ENCODE measurements at regions not wholly inside any gene's neighbourhood (a gene's known extent, or its start where the extent isn't known, plus 50 kb on each side); places are given as distances from the start of the nearest gene placed in this dataset.
"Not testable (repeated sequence)": the region's sequence is repeated elsewhere in the genome, so short reads cannot be mapped to it uniquely, and the experiment has no call there.

DNA sequence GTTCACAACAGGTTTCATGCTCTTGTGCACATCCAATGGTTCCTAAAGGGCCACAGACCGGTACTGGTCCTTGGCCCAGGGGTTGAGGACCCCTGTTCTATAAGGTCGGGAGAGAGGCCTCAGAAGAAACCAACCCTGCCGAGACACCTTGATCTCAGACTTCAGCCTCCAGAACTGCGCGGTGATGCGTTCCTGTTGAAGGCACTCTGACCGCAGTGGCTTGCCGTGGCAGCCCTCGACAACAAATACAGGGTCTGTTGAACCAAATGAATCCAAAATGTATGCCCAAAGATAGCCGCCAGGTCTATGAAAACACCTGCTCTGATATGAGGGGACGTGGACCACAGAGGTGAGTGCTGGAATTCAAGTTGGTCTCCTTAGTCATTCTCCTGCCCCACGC is 389.8 kb downstream of the SEC14L1 start:
- no peak for DNase-seq

DNA sequence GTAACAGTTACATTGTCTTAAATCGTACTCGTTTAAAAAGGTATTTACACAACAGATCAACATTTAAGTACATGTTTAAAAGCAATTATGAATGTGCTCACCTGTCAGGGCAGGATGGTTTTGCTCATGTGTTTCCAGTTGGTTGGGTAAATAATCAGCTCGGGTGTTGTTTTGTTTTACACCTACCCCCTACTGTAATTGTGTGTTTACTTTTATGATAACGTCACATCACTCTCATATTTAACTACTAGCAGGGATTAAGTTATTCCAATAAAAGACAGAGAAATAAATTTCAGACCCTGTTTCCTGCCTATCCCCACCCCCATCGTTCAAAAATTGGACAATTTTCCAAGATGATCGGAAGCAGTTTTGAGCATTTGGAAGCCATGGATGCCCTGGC is 390.2 kb downstream of the SEC14L1 start:
- DNase-seq: no peak

DNA sequence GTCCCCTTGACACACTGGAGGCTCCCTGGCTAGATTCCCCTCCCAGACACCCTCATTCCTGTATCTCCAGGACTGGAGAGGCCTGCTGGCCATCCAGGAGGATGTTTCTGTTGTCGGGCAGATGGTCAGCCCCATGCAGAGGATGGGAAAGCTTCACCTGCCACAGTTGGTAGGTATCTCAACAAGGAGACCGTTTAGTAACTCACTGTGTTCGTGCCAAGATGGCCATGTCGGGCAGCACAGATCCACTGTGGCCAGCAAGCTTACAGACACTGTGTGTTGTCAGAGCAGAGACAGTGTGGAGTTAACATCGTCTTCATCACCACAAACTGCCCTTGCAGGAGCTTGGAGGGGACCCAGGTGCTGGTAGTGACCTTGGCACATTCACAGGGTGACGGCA is 390.9 kb downstream of the SEC14L1 start:
- DNase-seq: no peak

- not testable (repeated sequence) for DNase-seq
Observed at GRCh38 chr17:77533697-77534096, 392.9 kb downstream of the SEC14L1 start.

DNA sequence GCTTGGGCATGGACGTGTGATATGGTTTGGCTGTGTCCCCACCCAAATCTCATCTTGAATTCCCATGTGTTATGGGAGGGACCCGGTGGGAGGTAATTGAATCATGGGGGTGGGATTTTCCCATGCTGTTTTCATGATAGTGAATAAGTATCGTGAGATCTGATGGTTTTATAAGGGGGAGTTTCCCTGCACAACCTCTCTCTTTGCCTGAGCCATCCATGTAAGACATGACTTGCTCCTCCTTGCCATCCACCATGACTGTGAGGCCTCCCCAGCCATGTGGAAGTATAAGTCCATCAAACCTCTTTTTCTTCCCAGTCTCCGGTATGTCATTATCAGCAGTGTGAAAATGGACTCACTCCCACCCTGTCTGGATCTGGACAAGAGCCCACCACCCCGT is 393.4 kb downstream of the SEC14L1 start:
- no peak for DNase-seq

GRCh38 chr17:77535435-77535834 is 394.7 kb downstream of the SEC14L1 start:
- no peak for DNase-seq

- DNase-seq: no peak
Observed at GRCh38 chr17:77535892-77536291, 395.1 kb downstream of the SEC14L1 start.

DNA sequence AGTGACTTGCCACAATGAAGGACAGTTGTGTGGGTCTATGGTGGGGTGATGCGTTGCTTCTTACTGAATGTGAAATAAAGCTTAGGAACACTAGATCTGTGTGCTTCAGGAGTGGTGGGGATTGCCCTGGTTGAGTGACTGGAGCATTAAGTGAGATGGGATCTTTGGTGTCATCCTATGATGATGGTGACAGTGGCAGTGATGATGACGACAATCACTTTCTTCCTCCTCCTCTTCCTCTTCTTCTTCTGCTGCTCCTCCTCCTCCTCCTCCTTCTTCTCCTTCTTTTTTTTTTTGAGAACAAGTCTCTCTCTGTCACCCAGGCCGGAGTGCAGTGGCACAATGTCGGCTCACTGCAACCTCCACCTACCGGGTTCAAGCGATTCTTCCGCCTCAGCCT is 396.8 kb downstream of the SEC14L1 start:
- no peak for DNase-seq

GRCh38 chr17:77540531-77540930 is 399.8 kb downstream of the SEC14L1 start:
- DNase-seq: no peak

GRCh38 chr17:77540975-77541374 is 400.2 kb downstream of the SEC14L1 start:
- DNase-seq: no peak

- no peak for DNase-seq
Observed at GRCh38 chr17:77542011-77542410, 401.2 kb downstream of the SEC14L1 start.

GRCh38 chr17:77542551-77543490 is 402.1 kb downstream of the SEC14L1 start:
- peak; percentile 25 to 68 (median 44) for DNase-seq

- no peak for DNase-seq
Observed at GRCh38 chr17:77543801-77544200, 403.0 kb downstream of the SEC14L1 start.

DNA sequence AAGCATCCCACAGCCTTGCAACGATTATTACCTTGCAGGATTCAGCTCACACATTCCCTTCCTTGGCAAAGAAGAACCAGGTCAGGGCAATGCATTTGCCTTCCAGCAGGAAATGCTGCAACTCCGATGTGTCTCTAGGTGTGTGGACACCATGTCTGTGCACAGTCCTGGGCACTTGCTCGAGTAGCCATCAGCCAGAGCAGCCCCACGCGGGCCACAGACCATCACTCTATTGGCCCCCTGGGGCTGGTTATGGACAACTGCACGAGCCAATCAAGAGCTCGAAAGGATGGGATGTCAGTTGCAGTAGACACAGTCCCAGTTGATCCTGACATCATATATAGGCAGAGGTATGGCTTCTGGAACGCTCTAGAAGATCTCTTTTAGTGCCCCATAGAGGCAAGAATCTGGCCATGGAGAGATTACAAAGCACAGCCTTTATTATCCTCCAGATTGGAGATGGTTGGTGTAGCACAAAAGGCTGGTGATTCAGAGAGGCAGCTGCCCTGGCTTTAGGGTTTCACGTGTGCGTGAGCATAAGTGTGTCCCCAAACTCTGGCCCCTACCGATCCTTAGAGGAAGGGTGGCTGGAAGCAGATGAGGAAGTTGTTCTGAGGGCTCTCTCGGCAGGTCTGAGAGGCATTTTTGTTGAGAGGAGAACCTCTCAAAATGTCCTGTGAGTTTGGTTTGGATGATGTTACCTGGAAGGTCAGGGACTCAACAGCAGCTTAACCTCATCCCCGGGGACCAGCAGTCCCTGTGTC is 403.8 kb downstream of the SEC14L1 start:
- DNase-seq: no peak

DNA sequence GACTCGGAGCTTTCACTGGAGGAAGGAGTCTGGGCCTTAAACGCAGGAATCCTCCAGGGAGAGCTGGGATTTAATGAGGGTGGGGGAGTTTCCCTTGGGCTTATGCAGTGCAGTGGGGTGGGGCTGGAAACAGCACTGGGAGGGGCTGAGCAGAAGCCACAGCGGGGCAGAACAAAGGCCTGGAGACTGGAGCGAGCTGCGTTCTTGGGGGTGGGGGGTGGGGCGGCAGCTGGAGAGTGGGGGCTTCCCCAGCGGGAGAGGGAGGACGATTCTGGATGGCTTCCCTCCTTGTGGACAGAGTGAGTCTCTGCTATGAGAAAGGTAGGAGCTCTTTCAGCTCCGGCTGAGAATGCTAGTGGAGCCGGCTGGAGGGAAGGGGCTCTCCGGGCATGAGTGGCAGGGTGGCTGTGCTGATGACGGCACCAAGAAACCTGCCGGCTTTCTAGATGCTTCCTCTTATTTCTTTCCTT is 406.0 kb downstream of the SEC14L1 start:
- DNase-seq: no peak

- no peak for DNase-seq
Observed at GRCh38 chr17:77548967-77549366, 408.2 kb downstream of the SEC14L1 start.

DNA sequence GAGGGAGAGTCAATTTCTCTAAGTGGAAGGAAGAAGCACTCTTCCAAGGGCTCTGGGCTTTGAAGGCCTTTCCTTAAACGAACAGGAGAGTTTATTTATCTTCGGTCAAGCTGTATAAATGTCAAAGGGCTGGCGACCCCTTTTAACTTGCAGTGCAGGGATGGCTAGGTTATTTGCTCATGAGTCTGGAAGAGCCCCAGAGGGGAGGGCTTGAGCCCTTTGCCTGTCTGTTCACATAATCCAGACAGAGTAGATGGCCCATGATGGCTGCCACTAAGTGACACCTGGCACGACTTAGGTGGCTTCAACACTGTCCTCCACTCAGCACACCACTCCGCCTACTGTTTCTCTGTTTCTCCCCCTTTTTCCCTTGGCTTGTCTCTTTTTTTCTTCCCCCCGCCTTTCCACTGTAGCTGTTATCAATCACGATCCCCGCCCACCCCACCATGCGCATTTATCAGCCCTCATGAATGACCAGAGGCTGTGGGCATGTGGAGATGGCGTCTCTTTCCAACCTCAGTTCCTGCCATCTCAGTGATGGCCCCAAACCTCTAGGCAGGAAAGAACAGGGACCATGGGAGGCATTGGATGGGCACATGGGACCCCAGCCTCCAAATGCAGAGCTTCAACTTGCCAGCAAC is 408.7 kb upstream of the TNRC6C start:
- DNase-seq: no peak

DNA sequence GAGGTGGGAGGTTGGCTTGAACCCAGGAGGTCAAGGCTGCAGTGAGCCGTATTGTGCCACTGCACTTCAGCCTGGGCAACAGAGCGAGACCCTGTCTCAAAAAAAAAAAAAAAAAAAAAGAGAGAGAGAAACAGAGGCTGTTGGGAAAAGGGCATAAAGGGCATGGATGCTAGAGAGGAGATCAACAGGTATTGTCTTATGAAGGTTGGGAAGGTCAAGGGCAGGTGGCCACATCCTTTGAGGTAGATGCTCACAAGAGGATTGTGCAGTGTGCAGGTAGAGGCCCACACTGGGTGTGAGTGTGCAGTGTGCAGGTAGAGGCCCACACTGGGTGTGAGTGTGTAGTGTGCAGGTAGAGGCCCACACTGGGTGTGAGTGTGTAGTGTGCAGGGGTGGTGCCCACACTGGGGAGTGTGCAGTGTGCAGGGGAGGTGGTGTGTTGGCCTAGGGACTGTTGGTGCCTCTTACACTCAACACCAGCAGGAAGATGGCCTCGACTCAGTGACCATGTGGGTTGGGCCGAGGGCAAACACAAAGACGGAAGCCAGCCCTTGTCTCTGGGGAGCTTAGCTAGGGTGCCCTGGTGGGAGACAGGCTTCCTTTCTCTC is 404.9 kb upstream of the TNRC6C start:
- no peak for DNase-seq

- DNase-seq: no peak
Observed at GRCh38 chr17:77555121-77555591, 403.3 kb upstream of the TNRC6C start.

GRCh38 chr17:77555741-77556291 is 402.7 kb upstream of the TNRC6C start:
- no peak for DNase-seq

DNA sequence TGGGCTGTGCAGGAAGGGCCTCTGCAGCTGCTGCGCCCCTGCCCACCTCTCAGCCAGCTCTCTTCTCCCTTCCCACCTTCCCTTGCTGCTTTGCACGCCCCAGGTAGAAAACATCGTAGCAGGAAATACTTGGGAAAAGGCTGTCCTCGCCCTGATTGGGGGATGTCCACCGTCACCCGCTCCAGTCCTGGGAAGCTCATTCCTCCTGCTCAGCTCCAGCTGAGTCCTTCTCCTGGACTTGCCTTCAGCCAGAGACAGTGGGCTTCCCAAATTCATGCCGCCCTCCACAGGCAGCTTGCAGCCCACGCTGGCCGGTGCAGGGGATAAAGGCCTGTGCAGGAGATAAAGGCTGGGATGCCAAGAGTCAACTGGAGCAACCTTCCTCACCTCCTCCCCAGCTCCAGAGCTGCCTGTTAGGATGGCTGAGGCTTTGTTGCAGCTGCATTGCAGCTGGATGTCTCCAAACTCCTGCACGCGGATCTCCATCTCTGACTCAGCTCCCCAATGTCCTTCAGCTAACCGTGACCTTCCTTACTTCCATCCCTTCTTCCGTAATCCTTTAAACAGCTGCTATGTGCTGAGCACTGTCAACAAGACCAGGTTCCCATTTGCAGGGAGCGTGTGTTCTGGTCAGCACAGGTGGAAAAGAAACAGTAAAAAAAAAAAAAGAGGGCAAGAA is 402.0 kb upstream of the TNRC6C start:
- DNase-seq: no peak

Measured in stimulated activated naive CD4-positive, alpha-beta T cell (primary cell).